HG02588 (cell line): ENCODE measurements at regions not wholly inside any gene's neighbourhood (a gene's known extent, or its start where the extent isn't known, plus 50 kb on each side); places are given as distances from the start of the nearest gene placed in this dataset.

Experiments used
- ATAC-seq: cut with Tn5 transposase; IDR thresholded peaks from one replicate; pipeline ENCODE4 v1.9.1; 2021; ENCODE audit warnings: mild to moderate bottlenecking, moderate library complexity; ENCODE audit not compliant: unreplicated experiment

- ATAC-seq = no peak
Measured at GRCh38 chr13:84998681-84999080, 800.5 kb downstream of the SLITRK6 start.

DNA sequence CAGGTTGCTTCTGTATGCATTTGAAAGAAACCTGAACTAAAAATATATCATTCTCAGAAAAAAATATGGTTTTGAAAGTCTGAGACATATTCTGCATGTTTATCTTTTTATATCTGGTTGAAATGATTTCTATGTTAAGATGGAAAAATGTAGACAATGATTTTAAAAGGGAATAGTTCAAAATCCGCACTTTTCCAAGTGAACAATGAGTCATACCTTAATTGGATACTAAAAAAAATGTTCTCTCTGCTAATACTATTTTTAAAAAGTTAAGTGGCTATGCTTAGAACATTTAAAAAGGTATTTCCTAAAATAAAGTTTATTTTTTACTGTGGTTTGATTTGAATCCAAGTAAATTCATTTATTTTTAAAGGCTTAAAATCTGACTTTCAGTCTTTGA lies 801.4 kb downstream of the SLITRK6 start:
- ATAC-seq = no peak

- no peak for ATAC-seq
Measured at GRCh38 chr13:84994582-84994981, 804.6 kb downstream of the SLITRK6 start.

- ATAC-seq = no peak
Measured at GRCh38 chr13:84985860-84986259, 813.4 kb downstream of the SLITRK6 start.

GRCh38 chr13:84983321-84983720 lies 815.9 kb downstream of the SLITRK6 start:
- no peak for ATAC-seq

- no peak for ATAC-seq
Measured at GRCh38 chr13:84980571-84980970, 818.6 kb downstream of the SLITRK6 start.

DNA sequence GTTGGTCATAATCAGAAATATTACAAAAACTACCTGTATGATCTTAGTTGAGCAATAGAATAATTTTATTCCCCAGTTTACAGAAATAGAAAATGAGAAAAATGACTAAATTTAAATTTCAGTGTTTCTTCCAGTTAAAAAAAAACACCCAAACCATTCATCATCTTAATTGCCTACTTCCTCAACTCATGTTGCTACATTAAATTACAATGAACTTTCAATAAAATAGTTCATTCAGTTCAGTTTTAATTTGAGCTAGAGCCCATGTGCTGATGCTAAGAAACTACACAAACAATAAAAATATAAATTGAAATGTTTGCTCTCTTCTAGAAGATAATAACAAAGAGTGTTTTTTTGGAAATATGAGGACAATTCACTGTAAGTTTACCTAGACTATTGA lies 820.4 kb downstream of the SLITRK6 start:
- no peak for ATAC-seq

- no peak for ATAC-seq
Measured at GRCh38 chr13:84973661-84974060, 825.6 kb downstream of the SLITRK6 start.

DNA sequence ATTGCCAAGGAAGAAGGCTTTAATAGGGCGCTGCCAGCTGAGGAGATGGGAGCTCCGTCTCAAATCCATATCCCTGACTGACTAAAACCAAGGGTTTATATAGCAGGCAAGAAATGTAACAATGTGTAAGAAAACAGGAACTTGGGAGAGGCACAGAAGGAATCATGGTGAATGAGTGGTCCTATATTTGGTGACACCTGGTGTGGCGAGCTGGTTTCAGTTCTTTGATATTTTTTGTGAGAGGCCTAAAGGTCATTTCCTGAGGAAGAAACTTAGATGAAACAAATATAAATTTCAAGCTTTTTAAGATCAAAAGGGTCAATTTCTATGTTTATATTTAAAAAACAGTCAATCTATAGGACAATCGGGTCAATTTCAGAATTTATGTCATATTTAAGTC lies 826.3 kb downstream of the SLITRK6 start:
- ATAC-seq = no peak

- ATAC-seq = no peak
Measured at GRCh38 chr13:84962849-84963248, 836.4 kb downstream of the SLITRK6 start.

DNA sequence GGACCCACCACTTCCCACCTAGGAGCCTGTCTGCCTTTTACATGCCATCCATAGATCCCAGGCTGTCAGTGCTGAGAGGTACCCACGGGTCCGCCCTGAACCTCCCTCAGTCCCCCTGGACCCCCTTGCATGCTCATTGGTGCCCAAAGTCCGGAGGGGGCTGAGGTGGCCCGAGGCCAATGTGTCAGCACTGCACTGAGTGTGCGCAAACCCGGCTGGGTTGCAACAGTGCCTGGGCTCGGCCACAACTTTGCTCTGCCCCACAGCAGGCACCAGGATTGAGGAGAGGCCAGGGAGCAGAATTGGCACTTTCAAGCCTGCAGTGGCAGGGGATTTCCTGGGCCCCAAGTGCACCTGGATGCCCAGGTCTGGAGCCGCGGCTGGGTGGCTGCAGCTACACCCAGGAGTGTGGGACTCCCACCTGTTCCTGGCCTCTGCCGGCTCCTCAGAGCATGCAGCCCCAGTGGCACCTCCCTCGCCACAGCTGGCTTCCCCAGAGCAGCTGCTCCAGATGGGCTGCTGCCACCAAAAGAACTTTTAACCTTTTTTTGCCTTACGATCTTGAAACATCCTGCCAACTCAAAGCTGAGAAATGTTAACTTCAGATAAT lies 837.0 kb downstream of the SLITRK6 start:
- ATAC-seq = no peak

DNA sequence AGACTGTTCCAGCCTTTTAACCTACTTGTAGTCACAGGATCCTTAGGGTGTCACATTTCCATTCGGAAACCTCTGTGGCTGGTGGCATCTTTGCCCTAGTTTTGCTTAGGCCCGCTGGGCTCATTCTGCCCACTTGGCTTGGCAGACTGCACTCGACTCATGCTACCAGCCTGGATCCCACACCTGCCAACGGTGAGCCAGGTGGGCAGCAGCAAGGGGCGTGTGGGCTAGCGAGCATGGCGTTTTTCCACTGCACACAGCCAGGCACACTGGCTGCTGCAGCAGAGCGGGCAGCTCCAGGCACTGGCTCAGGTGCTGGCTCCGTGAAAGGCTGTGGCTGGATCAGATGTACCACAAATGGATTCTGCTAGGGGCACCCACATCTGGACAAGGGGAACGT lies 838.2 kb downstream of the SLITRK6 start:
- no peak for ATAC-seq

DNA sequence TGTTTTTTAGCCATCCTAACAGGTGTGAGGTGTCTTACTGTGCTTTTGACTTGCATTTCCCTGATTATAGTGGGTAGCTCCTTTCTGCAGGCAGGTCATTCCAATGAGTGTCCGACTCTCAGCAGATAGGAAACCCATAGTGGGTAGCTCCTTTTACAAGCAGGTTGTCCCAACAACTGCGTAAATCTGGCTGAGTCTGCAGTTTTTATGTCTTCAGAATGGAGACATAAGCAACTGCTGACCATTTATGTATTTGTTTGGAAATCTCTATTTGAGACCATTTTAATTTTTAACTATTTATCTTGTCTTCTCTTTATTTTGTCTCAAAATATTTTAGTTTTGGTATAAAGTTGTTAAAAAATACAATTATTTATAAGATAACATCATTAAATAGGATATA lies 839.4 kb downstream of the SLITRK6 start:
- no peak for ATAC-seq

DNA sequence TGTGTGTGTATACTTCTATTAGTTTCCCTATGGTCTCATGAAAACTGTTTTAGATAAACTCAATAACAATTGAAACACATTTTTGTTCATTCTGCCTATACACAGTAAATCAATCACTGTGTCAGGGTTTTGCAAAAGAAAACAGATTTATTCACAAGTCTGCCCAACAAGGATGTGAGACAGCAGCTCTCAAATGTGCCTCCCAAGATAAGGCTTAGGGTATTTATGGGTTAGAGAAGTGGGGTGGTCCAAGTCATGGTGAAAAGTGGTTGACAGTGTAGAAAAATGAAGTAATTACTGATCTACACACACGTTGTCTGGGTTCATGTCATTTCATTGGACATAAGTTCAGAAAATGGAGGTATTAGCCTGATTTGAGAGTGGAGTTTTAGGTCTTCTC lies 844.6 kb downstream of the SLITRK6 start:
- no peak for ATAC-seq

GRCh38 chr13:84951128-84951527 lies 848.1 kb downstream of the SLITRK6 start:
- no peak for ATAC-seq

GRCh38 chr13:84946192-84946591 lies 853.0 kb downstream of the SLITRK6 start:
- no peak for ATAC-seq

- ATAC-seq = no peak
Measured at GRCh38 chr13:84940798-84941197, 858.4 kb downstream of the SLITRK6 start.

DNA sequence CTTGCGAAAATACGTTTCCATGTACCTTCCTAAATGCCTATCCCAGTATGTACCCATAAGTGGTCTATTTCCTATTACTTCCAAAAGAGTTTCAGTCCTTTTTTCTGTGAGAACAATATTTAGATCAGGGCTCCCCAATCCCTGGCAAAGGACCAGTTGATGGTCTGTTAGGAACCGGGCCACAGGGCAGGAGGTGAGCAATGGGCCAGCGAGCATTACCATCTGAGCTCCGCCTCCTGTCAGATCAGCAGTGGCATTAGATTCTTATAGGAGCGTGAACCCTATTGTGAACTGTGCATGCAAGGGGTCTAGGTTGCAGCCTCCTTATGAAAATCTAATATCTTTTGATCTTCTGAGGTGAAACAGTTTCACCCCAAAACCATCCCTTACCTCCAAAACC lies 859.1 kb downstream of the SLITRK6 start:
- no peak for ATAC-seq

DNA sequence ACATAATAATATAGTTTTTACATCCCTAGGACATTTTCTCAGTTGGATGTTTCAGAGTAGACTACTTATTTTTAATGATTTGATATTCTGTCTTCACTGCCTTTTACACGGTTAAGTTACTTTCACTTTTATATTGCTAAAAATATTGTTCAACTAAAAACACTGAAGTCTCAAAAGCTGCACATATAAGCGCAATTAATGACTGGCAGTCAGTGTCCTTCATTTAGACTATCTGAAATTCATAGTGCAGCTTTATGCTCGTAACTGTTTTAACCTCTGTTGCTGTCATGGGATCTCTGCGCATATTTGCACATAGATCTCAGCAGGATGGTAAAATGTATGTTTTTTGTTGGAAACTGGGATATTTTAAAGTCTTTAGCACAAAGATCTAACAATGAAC lies 864.3 kb downstream of the SLITRK6 start:
- ATAC-seq = no peak

DNA sequence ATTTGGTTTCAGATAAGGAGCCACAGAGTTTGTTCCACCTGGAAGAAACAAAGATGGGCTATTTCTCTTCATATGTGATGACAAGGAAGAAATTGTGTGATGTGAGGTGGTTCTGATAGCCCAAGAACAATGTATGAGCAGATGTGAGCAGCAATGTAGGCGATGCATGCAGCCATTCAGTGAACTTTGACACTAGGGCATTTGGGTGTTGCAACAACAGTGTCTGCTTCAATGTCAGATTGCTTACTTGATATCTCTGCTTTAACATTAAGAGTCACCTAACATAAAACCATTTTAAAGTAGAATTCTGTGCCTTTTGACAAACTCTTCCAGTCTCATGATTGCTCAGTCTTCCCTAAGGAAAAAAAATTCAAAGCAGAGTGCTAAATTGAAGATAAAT lies 865.4 kb downstream of the SLITRK6 start:
- ATAC-seq = no peak

DNA sequence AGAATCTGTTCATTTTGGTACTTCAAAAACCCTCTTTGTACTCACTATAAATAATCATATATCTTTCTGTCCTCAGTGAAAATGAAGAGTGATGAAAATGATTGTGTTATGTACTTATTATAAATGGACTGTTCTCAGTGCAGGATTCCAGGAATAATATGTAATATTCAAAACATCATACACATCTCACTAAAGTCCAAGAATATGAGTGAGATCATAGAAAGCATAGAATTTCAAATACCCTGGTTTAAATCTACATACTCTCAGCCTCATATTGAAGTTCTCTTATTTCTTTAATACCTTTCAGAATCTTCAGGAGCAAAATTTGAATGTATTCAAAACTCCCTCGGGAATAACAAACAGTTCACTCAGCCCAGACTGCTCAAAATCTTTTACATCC lies 868.0 kb downstream of the SLITRK6 start:
- no peak for ATAC-seq

- ATAC-seq = no peak
Measured at GRCh38 chr13:84927442-84928169, 871.6 kb downstream of the SLITRK6 start.

DNA sequence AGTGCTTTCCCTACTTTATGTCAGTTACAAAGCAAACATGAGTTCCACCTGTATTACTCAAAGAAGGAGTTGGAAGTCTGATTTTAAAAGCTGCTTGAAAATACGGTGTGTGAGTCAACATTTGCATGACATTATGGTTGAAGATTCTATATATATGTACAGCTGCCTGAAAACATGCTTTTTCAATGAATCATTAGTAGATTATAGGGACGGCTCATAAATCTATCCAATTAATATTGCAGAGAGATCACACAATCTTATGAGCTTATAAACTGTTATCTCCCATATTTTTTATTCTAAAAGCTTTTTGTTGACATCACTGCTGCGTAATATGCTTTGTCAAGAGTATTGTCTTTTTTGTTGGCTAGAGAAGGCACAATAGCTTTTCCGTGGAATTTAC lies 873.8 kb downstream of the SLITRK6 start:
- ATAC-seq = no peak
